ENCODE measurements at regions not wholly inside any gene's neighbourhood (a gene's known extent, or its start where the extent isn't known, plus 50 kb on each side); places are given as distances from the start of the nearest gene placed in this dataset.

- WGBS, result 95% methylated on average over 2 of the region's 2 CpGs
- no peak overlapping the region for H3K4ac ChIP-seq (ENCODE audit: low read depth in 1 of 2, low read length in 2 of 2)
- DNase-seq, result peak; percentile 50
Observed at GRCh38 chr6:23413327-23414050, 712.5 kb upstream of the NRSN1 start.

GRCh38 chr6:23414051-23414445 lies 712.0 kb upstream of the NRSN1 start:
- no peak overlapping the region for H3K23ac ChIP-seq (ENCODE audit: low read length in 2 of 2)
- H2AK5ac ChIP-seq (ENCODE audit: low read length, severe bottlenecking), result no peak overlapping the region
- H2BK5ac ChIP-seq (ENCODE audit: low read depth, low read length, poor library complexity, severe bottlenecking), result no peak overlapping the region
- no peak overlapping the region for H2BK120ac ChIP-seq (ENCODE audit: low read depth, low read length)
- no peak overlapping the region for H3K14ac ChIP-seq (ENCODE audit: low read length in 2 of 2)
- H3K4me1 ChIP-seq (ENCODE audit: control insufficient read depth, insufficient read depth, low read depth, low read length), result no peaks in the 10 kb centered on the region
- no peak overlapping the region for H3K18ac ChIP-seq (ENCODE audit: low read depth in 1 of 2, low read length in 2 of 2)
- no peak overlapping the region for H3K4me3 ChIP-seq (ENCODE audit: insufficient read depth in 1 of 2, low read depth in 1 of 2, low read length in 2 of 2)
- no peaks in the 10 kb centered on the region for H3K36me3 ChIP-seq (ENCODE audit: control insufficient read depth in 1 of 2, insufficient read depth in 2 of 2, low read depth in 1 of 2, low read length in 2 of 2)
- no peak overlapping the region for H4K8ac ChIP-seq (ENCODE audit: low read length)
- H2AFZ ChIP-seq (ENCODE audit: low read depth, low read length), result no peak overlapping the region
- no peak overlapping the region for H3K27ac ChIP-seq (ENCODE audit: low read length, poor library complexity, severe bottlenecking)
- H3K4me2 ChIP-seq (ENCODE audit: low read length, poor library complexity, severe bottlenecking), result no peak overlapping the region
- H3K79me1 ChIP-seq (replicated peaks; ENCODE audit: low read length, poor library complexity, severe bottlenecking), result no peaks in the 10 kb centered on the region
- H4K91ac ChIP-seq (ENCODE audit: low read length), result no peak overlapping the region
- no peak overlapping the region for H2BK12ac ChIP-seq (ENCODE audit: low read length in 2 of 2)
- peak; percentile 80 for DNase-seq
- no peak overlapping the region for H2BK15ac ChIP-seq (ENCODE audit: low read depth, poor library complexity, severe bottlenecking)
- H3K4ac ChIP-seq (ENCODE audit: low read depth in 1 of 2, low read length in 2 of 2), result no peak overlapping the region
- H3K9me3 ChIP-seq (ENCODE audit: control insufficient read depth, low read length), result no peaks in the 10 kb centered on the region
- peak overlapping the region; percentile 37 for H3K9ac ChIP-seq (ENCODE audit: low read length)
- H3K27me3 ChIP-seq (ENCODE audit: control insufficient read depth in 1 of 2, insufficient read depth in 1 of 2, low read length in 2 of 2), result no peaks in the 10 kb centered on the region
- 52% methylated on average over 2 of the region's 2 CpGs for WGBS

More at GRCh38 chr6:23413327-23414050, 712.5 kb upstream of the NRSN1 start:
- Histone ChIP-seq H3K79me1 (replicated peaks; ENCODE audit: low read length, poor library complexity, severe bottlenecking) (no peaks in the 10 kb centered on the region), H3K9me3 (ENCODE audit: control insufficient read depth, low read length) (no peaks in the 10 kb centered on the region), H3K4me2 (ENCODE audit: low read length, poor library complexity, severe bottlenecking) (no peak overlapping the region), H3K18ac (ENCODE audit: low read depth in 1 of 2, low read length in 2 of 2) (peak overlapping the region in 1 of 2 experiments; percentile 62), H2BK15ac (ENCODE audit: low read depth, poor library complexity, severe bottlenecking) (no peak overlapping the region), H2AFZ (ENCODE audit: low read depth, low read length) (no peak overlapping the region), H2AK5ac (ENCODE audit: low read length, severe bottlenecking) (no peak overlapping the region), H3K27ac (ENCODE audit: low read length, poor library complexity, severe bottlenecking) (no peak overlapping the region), H2BK12ac (ENCODE audit: low read length in 2 of 2) (no peak overlapping the region), H3K9ac (ENCODE audit: low read length) (peak overlapping the region; percentile 20), H3K27me3 (ENCODE audit: control insufficient read depth in 1 of 2, insufficient read depth in 1 of 2, low read length in 2 of 2) (no peaks in the 10 kb centered on the region), H2BK5ac (ENCODE audit: low read depth, low read length, poor library complexity, severe bottlenecking) (no peak overlapping the region), H4K91ac (ENCODE audit: low read length) (no peak overlapping the region), H3K36me3 (ENCODE audit: control insufficient read depth in 1 of 2, insufficient read depth in 2 of 2, low read depth in 1 of 2, low read length in 2 of 2) (no peaks in the 10 kb centered on the region), H4K8ac (ENCODE audit: low read length) (no peak overlapping the region), H3K4me3 (ENCODE audit: insufficient read depth in 1 of 2, low read depth in 1 of 2, low read length in 2 of 2) (no peak overlapping the region), H3K4me1 (ENCODE audit: control insufficient read depth, insufficient read depth, low read depth, low read length) (no peaks in the 10 kb centered on the region), H2BK120ac (ENCODE audit: low read depth, low read length) (no peak overlapping the region), H3K14ac (ENCODE audit: low read length in 2 of 2) (no peak overlapping the region), H3K23ac (ENCODE audit: low read length in 2 of 2) (no peak overlapping the region)

- H3K23ac ChIP-seq (ENCODE audit: low read length in 2 of 2), result no peak overlapping the region
- no peak overlapping the region for H3K14ac ChIP-seq (ENCODE audit: low read length in 2 of 2)
- H2AK5ac ChIP-seq (ENCODE audit: low read length, severe bottlenecking), result no peak overlapping the region
- no peak overlapping the region for H2AFZ ChIP-seq (ENCODE audit: low read depth, low read length)
- no peak overlapping the region for H3K18ac ChIP-seq (ENCODE audit: low read depth in 1 of 2, low read length in 2 of 2)
- no peak overlapping the region for H3K27ac ChIP-seq (ENCODE audit: low read length, poor library complexity, severe bottlenecking)
- no peaks in the 10 kb centered on the region for H3K4me1 ChIP-seq (ENCODE audit: control insufficient read depth, insufficient read depth, low read depth, low read length)
- WGBS, result 100% methylated on average over 1 of the region's 3 CpGs
- H3K4ac ChIP-seq (ENCODE audit: low read depth in 1 of 2, low read length in 2 of 2), result no peak overlapping the region
- H3K4me2 ChIP-seq (ENCODE audit: low read length, poor library complexity, severe bottlenecking), result no peak overlapping the region
- no peak overlapping the region for H4K91ac ChIP-seq (ENCODE audit: low read length)
- no peaks in the 10 kb centered on the region for H3K9me3 ChIP-seq (ENCODE audit: control insufficient read depth, low read length)
- no peak overlapping the region for H2BK15ac ChIP-seq (ENCODE audit: low read depth, poor library complexity, severe bottlenecking)
- no peak overlapping the region for H2BK12ac ChIP-seq (ENCODE audit: low read length in 2 of 2)
- no peaks in the 10 kb centered on the region for H3K27me3 ChIP-seq (ENCODE audit: control insufficient read depth in 1 of 2, insufficient read depth in 1 of 2, low read length in 2 of 2)
- H4K8ac ChIP-seq (ENCODE audit: low read length), result no peak overlapping the region
- H3K79me1 ChIP-seq (replicated peaks; ENCODE audit: low read length, poor library complexity, severe bottlenecking), result no peaks in the 10 kb centered on the region
- no peak overlapping the region for H2BK5ac ChIP-seq (ENCODE audit: low read depth, low read length, poor library complexity, severe bottlenecking)
- no peak overlapping the region for H3K9ac ChIP-seq (ENCODE audit: low read length)
- peak overlapping the region; percentile 5 for H2BK120ac ChIP-seq (ENCODE audit: low read depth, low read length)
- DNase-seq, result no peak
- no peaks in the 10 kb centered on the region for H3K36me3 ChIP-seq (ENCODE audit: control insufficient read depth in 1 of 2, insufficient read depth in 2 of 2, low read depth in 1 of 2, low read length in 2 of 2)
- no peak overlapping the region for H3K4me3 ChIP-seq (ENCODE audit: insufficient read depth in 1 of 2, low read depth in 1 of 2, low read length in 2 of 2)
Observed at GRCh38 chr6:23414922-23415321, 711.1 kb upstream of the NRSN1 start.

GRCh38 chr6:23415819-23416427 lies 710.1 kb upstream of the NRSN1 start:
- no peaks in the 10 kb centered on the region for H3K27me3 ChIP-seq (ENCODE audit: control insufficient read depth in 1 of 2, insufficient read depth in 1 of 2, low read length in 2 of 2)
- H3K27ac ChIP-seq (ENCODE audit: low read length, poor library complexity, severe bottlenecking), result no peak overlapping the region
- H2BK120ac ChIP-seq (ENCODE audit: low read depth, low read length), result no peak overlapping the region
- no peak overlapping the region for H4K91ac ChIP-seq (ENCODE audit: low read length)
- H3K4me1 ChIP-seq (ENCODE audit: control insufficient read depth, insufficient read depth, low read depth, low read length), result no peaks in the 10 kb centered on the region
- H3K36me3 ChIP-seq (ENCODE audit: control insufficient read depth in 1 of 2, insufficient read depth in 2 of 2, low read depth in 1 of 2, low read length in 2 of 2), result no peaks in the 10 kb centered on the region
- no peak overlapping the region for H3K4ac ChIP-seq (ENCODE audit: low read depth in 1 of 2, low read length in 2 of 2)
- no peaks in the 10 kb centered on the region for H3K79me1 ChIP-seq (replicated peaks; ENCODE audit: low read length, poor library complexity, severe bottlenecking)
- no peak overlapping the region for H2BK12ac ChIP-seq (ENCODE audit: low read length in 2 of 2)
- DNase-seq, result no peak
- no peak overlapping the region for H3K4me2 ChIP-seq (ENCODE audit: low read length, poor library complexity, severe bottlenecking)
- no peak overlapping the region for H3K4me3 ChIP-seq (ENCODE audit: insufficient read depth in 1 of 2, low read depth in 1 of 2, low read length in 2 of 2)
- no peak overlapping the region for H3K18ac ChIP-seq (ENCODE audit: low read depth in 1 of 2, low read length in 2 of 2)
- H3K23ac ChIP-seq (ENCODE audit: low read length in 2 of 2), result no peak overlapping the region
- H2AFZ ChIP-seq (ENCODE audit: low read depth, low read length), result no peak overlapping the region
- WGBS, result 89% methylated on average over 5 of the region's 5 CpGs
- no peak overlapping the region for H2BK15ac ChIP-seq (ENCODE audit: low read depth, poor library complexity, severe bottlenecking)
- no peak overlapping the region for H4K8ac ChIP-seq (ENCODE audit: low read length)
- no peak overlapping the region for H2BK5ac ChIP-seq (ENCODE audit: low read depth, low read length, poor library complexity, severe bottlenecking)
- no peak overlapping the region for H2AK5ac ChIP-seq (ENCODE audit: low read length, severe bottlenecking)
- no peaks in the 10 kb centered on the region for H3K9me3 ChIP-seq (ENCODE audit: control insufficient read depth, low read length)
- no peak overlapping the region for H3K9ac ChIP-seq (ENCODE audit: low read length)
- no peak overlapping the region for H3K14ac ChIP-seq (ENCODE audit: low read length in 2 of 2)
